Activated CD8-positive, alpha-beta T cell treated with anti-CD3 and anti-CD28 coated beads for 36 hours (primary cell): ENCODE measurements at regions not wholly inside any gene's neighbourhood (a gene's known extent, or its start where the extent isn't known, plus 50 kb on each side); places are given as distances from the start of the nearest gene placed in this dataset.

ENCODE experiments used
- ATAC-seq: fragments of 200-7000 bp; cut with Tn5 transposase; one replicate; pipeline ENCODE4 v1.10.0; 2021; ENCODE audit warnings: mild to moderate bottlenecking, moderate library complexity
- CTCF ChIA-PET: fragments of 350-600 bp; sonication (Branson Sonifier 250); formaldehyde crosslinking; loops from one replicate; lab custom pipeline; 2021; ENCODE audit warnings: antibody characterized with exemption; lab: Charles Lee
- POLR2A ChIA-PET: fragments of 350-600 bp; sonication (Branson Sonifier 250); formaldehyde crosslinking; loops from one replicate; lab custom pipeline; 2021; ENCODE audit warnings: antibody characterized with exemption; lab: Charles Lee
- DNase-seq: peaks from one replicate; pipeline ENCODE4 v3.0.0-alpha.2; 2020
- H3K27ac Mint-ChIP-seq: one replicate; pipeline ENCODE4 v1.8.0; 2021; ENCODE audit warnings: mild to moderate bottlenecking, mixed read lengths
- H3K27me3 Mint-ChIP-seq: one replicate; pipeline ENCODE4 v1.8.0; 2021; ENCODE audit warnings: mixed read lengths
- H3K36me3 Mint-ChIP-seq: one replicate; pipeline ENCODE4 v1.8.0; 2021; ENCODE audit warnings: low read depth, mixed read lengths
- H3K4me1 Mint-ChIP-seq: one replicate; pipeline ENCODE4 v1.8.0; 2021; ENCODE audit warnings: low read depth, mixed read lengths
- H3K4me3 Mint-ChIP-seq: one replicate; pipeline ENCODE4 v1.8.0; 2021; ENCODE audit warnings: mild to moderate bottlenecking, moderate library complexity, mixed read lengths
- H3K9me3 Mint-ChIP-seq: one replicate; pipeline ENCODE4 v1.8.0; 2021; ENCODE audit warnings: mixed read lengths
- intact Hi-C: fragments of 100-400 bp; cut with micrococcal nuclease; formaldehyde crosslinking; loops from one replicate; pipeline ENCODE4 v1.10.0; 2022
- TF ChIP-seq, protein P1 (sequence below): fragments of 200-600 bp; IDR thresholded peaks from one replicate; pipeline ENCODE4 v1.8.0; 2022; ENCODE audit warnings: antibody characterized with exemption, mild to moderate bottlenecking

GRCh38 chr14:32259368-32260013, 56.4 kb upstream of the RNU6-8 start:
- ATAC-seq (peak; percentile 81), DNase-seq (peak; percentile 38)
- H3K4me3 Mint-ChIP-seq = no peak overlapping the region
- H3K27me3 Mint-ChIP-seq = no peaks in the 10 kb centered on the region
- peaks cover 15% of the 10 kb centered on the region for H3K4me1 Mint-ChIP-seq
- peak overlapping the region; percentile 0 for H3K27ac Mint-ChIP-seq
- ChIA-PET CTCF (interaction anchor here (0.7 to 2.1 kb wide), 10 partner anchors 35 to 749 kb away, joined by 3 to 17 read pairs (median 3); no protein-coding TSS in a partner anchor), POLR2A (no interaction called here)
- peaks cover 12% of the 10 kb centered on the region for H3K9me3 Mint-ChIP-seq
- peaks cover 7% of the 10 kb centered on the region for H3K36me3 Mint-ChIP-seq
- TF ChIP-seq, protein P1, sequence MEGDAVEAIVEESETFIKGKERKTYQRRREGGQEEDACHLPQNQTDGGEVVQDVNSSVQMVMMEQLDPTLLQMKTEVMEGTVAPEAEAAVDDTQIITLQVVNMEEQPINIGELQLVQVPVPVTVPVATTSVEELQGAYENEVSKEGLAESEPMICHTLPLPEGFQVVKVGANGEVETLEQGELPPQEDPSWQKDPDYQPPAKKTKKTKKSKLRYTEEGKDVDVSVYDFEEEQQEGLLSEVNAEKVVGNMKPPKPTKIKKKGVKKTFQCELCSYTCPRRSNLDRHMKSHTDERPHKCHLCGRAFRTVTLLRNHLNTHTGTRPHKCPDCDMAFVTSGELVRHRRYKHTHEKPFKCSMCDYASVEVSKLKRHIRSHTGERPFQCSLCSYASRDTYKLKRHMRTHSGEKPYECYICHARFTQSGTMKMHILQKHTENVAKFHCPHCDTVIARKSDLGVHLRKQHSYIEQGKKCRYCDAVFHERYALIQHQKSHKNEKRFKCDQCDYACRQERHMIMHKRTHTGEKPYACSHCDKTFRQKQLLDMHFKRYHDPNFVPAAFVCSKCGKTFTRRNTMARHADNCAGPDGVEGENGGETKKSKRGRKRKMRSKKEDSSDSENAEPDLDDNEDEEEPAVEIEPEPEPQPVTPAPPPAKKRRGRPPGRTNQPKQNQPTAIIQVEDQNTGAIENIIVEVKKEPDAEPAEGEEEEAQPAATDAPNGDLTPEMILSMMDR = no peak
- intact Hi-C loops = no loop called here

DNA sequence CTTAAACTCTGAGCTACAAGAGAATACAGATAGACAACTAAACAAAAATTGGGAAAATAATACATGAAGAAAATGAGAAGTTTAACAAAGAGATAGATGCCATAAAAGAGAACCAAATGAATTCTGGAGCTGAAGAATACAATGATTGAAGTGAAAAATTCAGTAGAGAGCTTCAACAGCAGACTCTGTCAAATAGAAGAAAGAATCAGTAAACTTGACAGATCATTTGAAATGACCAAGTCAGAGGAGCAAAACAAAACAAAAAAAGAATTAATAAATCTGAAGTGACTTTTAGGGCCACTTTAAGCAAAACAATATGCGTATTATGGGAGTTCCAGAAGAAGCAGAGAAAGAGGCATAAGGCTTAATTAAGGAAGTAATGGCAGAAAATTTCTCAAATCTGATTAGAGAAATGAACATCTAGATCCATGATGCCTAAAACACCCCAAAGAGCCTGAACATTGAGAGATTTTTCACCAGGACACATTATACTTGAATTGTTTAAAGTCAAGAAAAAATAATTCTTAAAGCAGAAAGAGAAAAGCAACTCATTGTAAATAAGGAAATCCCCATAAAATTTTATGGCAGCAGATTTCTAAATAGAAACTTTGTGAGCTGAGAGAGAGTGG, 61.0 kb upstream of the RNU6-8 start:
- POLR2A ChIA-PET = no interaction called here
- H3K27ac Mint-ChIP-seq = no peak overlapping the region
- ATAC-seq = no peak
- CTCF ChIA-PET = interaction anchor here (1.1 to 2.4 kb wide), 2 partner anchors 9 to 13 kb away, joined by 3 to 9 read pairs; no protein-coding TSS in a partner anchor
- peaks cover 13% of the 10 kb centered on the region for H3K9me3 Mint-ChIP-seq
- H3K4me3 Mint-ChIP-seq = no peak overlapping the region
- peaks cover 10% of the 10 kb centered on the region for H3K4me1 Mint-ChIP-seq
- H3K36me3 Mint-ChIP-seq = peaks cover 7% of the 10 kb centered on the region
- no peak for DNase-seq
- TF ChIP-seq, protein P1 = no peak
- intact Hi-C loops = no loop called here
- peaks cover 1% of the 10 kb centered on the region for H3K27me3 Mint-ChIP-seq

DNA sequence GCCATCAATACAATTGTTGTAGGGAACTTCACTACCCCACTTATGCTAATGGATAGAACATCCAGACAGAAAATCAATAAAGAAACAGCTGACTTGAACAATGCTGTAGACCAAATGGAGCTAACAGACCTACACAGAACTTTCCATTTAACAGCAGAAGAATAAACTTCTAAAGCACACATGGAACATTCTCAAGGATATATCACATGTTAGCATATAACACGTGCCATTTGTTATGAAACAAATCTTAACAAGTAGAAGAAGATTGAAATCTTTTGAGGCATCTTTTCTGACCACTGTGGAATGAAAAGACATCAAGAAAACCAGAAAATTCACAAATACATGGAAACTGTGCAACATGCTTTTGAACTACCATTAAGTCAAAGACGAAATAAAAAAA, 62.5 kb upstream of the RNU6-8 start:
- DNase-seq (no peak), ATAC-seq (no peak)
- no peak overlapping the region for H3K4me3 Mint-ChIP-seq
- peaks cover 1% of the 10 kb centered on the region for H3K27me3 Mint-ChIP-seq
- ChIA-PET CTCF (interaction anchor here (2.4 kb wide), 1 partner anchor 11 kb away, joined by 9 read pairs; no protein-coding TSS in a partner anchor), POLR2A (no interaction called here)
- no peak overlapping the region for H3K27ac Mint-ChIP-seq
- H3K9me3 Mint-ChIP-seq = peaks cover 13% of the 10 kb centered on the region
- TF ChIP-seq, protein P1 = no peak
- peaks cover 7% of the 10 kb centered on the region for H3K36me3 Mint-ChIP-seq
- no peaks in the 10 kb centered on the region for H3K4me1 Mint-ChIP-seq
- intact Hi-C loops = no loop called here

GRCh38 chr14:32277998-32278397, 51.1 kb upstream of the AKAP6 start:
- H3K27me3 Mint-ChIP-seq = no peaks in the 10 kb centered on the region
- H3K4me1 Mint-ChIP-seq = no peaks in the 10 kb centered on the region
- ATAC-seq (no peak), DNase-seq (no peak)
- intact Hi-C loops = no loop called here
- ChIA-PET CTCF (no interaction called here), POLR2A (no interaction called here)
- H3K9me3 Mint-ChIP-seq = peaks cover 14% of the 10 kb centered on the region
- TF ChIP-seq, protein P1 = no peak
- no peak overlapping the region for H3K4me3 Mint-ChIP-seq
- H3K36me3 Mint-ChIP-seq = peaks cover 2% of the 10 kb centered on the region
- H3K27ac Mint-ChIP-seq = no peak overlapping the region
